GM18499 (cell line): ENCODE measurements at regions not wholly inside any gene's neighbourhood (a gene's known extent, or its start where the extent isn't known, plus 50 kb on each side); places are given as distances from the start of the nearest gene placed in this dataset.

Experiments
- ATAC-seq: cut with Tn5 transposase; IDR thresholded peaks from one replicate; pipeline ENCODE4 v1.9.1; 2021; ENCODE audit warnings: moderate number of reproducible peaks; ENCODE audit not compliant: insufficient read depth, unreplicated experiment

GRCh38 chr16:17622366-17622765 lies 151.6 kb upstream of the XYLT1 start:
- ATAC-seq: no peak

DNA sequence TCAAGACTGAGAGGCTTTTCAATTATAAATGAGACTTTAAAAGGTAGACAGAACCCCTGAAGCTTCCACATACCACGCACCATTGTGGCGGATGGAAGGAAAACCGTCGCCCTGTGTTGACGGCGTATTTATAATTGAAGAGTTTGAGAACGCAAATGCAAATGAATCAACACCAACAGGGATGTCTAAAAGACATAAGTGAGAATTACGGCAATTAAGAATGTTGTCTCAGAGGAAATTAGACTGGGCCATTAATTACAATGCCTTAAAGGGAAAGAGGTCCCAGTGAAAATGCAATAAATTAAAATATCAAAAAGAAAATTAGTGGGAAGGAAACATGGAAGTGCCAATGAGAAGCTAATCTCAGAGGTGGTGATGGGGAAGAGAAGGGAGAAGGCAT lies 148.5 kb upstream of the XYLT1 start:
- ATAC-seq: no peak

- no peak for ATAC-seq
Measured at GRCh38 chr16:17617021-17617552, 146.3 kb upstream of the XYLT1 start.

DNA sequence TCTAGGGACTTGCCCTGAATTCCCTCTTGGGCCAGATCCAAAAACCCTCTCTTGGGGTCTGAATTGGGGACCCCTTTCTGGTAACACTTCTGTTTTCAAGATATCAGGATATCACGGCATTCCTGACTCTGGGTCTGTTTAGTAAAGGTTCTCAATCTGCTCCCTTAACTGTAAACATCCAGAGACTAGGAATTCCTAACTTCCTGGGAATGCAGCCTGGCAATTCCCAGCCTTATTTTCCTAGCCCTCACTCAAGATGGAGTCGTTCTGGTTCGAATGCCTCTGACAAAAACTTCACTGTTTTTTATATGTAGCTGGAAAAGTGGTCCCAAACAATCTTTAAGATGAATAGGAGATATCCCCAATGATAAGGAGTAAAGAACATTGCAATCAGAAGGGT lies 141.6 kb upstream of the XYLT1 start:
- ATAC-seq: no peak

- no peak for ATAC-seq
Measured at GRCh38 chr16:17607609-17608008, 136.8 kb upstream of the XYLT1 start.

DNA sequence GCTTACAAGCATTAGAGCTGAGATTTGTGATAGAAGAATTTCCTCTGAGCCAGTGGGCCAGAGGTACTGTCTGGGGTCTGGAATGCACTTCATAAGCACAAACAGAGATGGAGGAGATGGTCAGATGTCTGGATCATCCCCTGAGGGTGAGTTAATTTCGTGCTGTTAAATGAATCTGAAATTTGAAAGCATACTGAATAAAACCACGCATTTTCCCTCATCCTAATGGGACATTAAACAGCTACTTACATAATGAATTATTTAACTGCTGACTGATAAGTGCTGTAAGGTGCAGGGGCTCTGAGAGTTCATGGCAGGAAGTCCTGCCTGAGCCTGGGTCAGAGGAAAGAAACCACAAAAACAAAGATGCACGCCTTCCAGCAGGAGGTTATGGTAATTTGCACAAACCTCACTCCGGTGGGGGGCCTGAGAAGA lies 136.3 kb upstream of the XYLT1 start:
- ATAC-seq: no peak

DNA sequence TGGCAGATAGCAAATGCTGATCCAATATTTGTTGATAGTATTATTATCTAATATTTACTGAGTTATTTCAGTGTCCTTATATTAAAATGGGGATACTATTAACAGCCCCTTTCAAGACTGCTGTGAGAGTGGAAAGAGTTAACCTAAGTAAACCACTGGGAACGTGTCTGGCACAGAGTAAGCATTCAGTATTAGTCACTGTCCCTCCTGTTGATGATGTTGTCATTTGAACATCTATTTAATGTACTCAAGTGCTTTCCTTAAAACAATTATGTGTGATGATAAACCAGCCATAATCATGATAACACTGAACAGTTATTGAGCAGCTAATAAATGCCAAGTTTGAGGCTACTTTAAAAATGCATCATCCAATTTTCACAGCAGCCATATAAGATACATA lies 135.7 kb upstream of the XYLT1 start:
- ATAC-seq: no peak

DNA sequence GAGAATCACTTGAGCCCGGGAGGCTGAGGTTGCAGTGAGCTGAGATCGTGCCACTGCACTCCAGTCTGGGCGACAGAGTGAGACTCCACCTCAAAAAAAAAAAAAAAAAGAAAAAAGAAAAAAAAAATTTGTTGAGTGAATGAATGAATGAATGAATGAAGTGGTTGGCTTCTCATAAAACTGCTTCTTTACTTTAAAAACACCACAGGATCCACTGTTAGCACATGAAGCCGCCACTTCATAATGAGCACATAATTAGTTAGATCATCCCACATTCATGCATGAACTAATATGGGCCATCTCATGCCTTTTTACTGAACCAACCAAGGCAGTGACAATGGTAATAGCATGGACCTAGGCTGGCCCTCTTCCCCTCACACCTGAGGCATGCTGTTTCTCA lies 135.0 kb upstream of the XYLT1 start:
- no peak for ATAC-seq

DNA sequence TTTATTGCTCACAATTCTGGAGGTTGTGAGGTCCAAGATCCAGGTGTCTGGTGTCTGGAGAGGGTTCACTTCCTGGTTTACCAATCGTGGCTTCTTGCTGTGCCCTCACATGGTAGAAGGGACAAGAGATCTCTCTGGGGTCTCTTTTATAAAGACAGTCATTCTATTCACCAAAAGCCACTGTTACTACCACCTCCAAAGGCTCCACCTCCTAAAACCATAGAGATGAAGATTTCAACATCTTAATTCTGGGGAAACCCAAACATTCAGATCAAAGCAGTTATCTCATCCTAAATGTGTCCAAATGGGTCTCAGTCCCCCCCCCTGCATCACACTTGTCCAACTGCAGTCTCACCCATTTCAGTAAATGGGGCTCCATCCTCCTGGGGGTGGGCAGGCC lies 132.9 kb upstream of the XYLT1 start:
- ATAC-seq: no peak

- ATAC-seq: no peak
Measured at GRCh38 chr16:17602678-17603077, 131.9 kb upstream of the XYLT1 start.

DNA sequence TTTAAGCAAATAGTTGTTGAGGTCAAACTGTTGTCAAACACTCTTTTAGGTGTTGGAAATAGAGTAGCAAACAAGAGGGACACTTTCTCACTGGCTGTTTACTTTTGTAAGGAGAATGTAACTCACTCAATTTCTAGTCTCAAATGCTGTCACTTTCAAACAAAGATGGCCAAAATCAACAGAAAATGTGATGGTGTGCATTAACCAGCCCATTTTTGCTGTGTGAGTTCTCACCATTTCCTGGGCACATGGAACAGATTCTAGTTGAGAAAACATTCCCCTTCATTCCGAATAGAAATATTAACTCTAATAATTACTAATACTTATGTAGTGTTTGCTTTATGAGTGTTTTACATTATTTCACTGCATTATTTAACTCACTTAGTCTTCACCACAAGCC lies 128.2 kb upstream of the XYLT1 start:
- no peak for ATAC-seq

DNA sequence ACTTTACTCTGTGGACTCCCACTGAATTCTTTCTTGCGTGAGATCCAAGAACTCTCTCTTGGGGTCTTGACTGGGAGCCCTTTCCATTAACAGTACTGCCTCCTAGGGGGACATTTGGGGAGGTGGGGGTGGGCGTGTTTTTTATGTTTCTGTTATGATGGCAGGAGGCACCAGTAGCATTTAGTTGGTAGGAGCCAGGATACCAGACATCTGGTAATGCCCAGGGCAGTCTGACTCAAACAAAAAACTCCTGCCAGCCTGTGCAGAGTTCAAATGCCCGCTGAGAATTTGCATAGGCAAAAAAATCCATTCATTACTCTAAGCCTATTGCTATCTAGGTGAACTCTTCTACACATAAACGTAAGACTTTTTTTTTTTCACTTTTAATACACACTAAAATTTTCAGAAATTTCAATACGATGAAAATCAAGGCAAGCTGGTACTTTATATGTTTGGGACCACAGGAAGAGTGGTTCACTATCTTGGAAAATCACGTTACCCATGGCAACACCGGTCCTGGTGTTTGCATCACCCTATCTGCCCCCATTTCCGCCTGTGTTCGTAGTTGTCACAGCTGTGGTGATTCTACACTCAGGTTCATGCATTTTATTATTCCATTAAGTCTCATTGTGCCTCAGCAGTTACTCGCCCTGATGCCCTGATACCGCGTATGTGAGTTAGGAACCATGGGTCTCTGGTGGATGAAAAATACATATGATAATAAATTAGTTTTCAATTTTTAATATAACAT lies 121.1 kb upstream of the XYLT1 start:
- ATAC-seq: no peak

GRCh38 chr16:17590711-17591654 lies 120.2 kb upstream of the XYLT1 start:
- no peak for ATAC-seq

- no peak for ATAC-seq
Measured at GRCh38 chr16:17589898-17590297, 119.1 kb upstream of the XYLT1 start.

DNA sequence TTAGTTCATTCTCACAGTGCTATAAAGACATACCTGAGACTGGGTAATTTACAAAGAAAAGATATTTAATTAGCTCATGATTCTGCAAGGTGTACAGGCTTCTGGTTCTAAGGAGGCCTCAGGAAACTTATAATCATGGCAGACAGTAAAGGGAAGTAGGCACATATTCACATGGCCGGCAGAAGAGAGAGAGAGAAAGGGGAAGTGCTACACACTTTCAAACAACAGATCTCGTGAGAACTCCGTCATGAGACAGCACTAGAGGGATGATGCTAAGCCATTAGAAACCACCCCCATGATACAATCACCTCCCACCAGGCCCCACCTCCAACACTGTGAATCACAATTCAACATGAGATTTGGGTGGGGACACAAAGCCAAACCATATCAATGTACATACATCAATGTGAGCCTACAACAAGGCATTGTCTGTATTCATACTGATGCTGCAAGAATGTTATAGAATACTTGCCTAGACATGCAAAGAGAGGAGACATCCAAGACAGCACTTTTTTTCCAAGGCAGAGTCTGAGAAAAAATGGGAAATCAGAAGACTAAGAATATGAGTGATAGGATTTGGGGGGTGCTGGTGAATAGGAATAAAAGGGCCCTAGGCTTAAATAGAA lies 114.8 kb upstream of the XYLT1 start:
- ATAC-seq: no peak

GRCh38 chr16:17578981-17579874 lies 108.5 kb upstream of the XYLT1 start:
- no peak for ATAC-seq

GRCh38 chr16:17574256-17574655 lies 103.5 kb upstream of the XYLT1 start:
- no peak for ATAC-seq

DNA sequence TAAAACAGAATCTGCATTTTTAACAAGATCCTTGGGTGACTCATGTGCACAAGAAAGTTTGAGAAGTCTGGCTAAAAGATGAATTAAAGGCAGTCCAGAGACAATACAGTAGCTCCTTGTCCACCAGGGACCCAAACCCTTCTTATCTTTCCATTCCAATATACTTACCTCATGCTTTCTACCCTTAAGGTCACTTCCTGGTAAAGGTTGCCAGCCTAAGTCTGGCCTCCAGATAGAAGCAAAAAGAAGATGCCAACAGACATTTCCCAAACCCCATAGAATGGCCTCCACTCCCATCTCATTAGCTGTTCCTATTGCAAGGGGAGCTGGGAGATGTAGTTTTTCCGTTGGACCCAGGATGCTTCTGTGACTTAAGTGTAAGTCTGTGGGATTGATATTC lies 101.4 kb upstream of the XYLT1 start:
- ATAC-seq: no peak

GRCh38 chr16:17571499-17572093 lies 100.8 kb upstream of the XYLT1 start:
- ATAC-seq: no peak
